GM10248 (cell line): ENCODE measurements at regions not wholly inside any gene's neighbourhood (a gene's known extent, or its start where the extent isn't known, plus 50 kb on each side); places are given as distances from the start of the nearest gene placed in this dataset.

Experiments
- CTCF ChIA-PET: fragments of 300-600 bp; sonication (Branson Sonifier 250); formaldehyde crosslinking; extraction: SDS; loops from one replicate; lab custom pipeline; 2021; ENCODE audit warnings: antibody characterized with exemption; lab: Yijun Ruan, JAX
- POLR2A ChIA-PET: fragments of 350-650 bp; sonication (Branson Sonifier 250); formaldehyde crosslinking; extraction: SDS; loops from one replicate; lab custom pipeline; 2020; ENCODE audit warnings: antibody characterized with exemption; lab: Yijun Ruan, JAX
- DNase-seq: peaks from one replicate; pipeline ENCODE4 v3.0.0; 2012; ENCODE audit errors: extremely low spot score
- TF ChIP-seq, protein P1 (sequence below): IDR thresholded peaks from 2 replicates; pipeline ENCODE4 v1.5.1; 2012; ENCODE audit warnings: mild to moderate bottlenecking, low read depth; ENCODE audit errors: extremely low read depth, missing control alignments, control extremely low read depth

DNA sequence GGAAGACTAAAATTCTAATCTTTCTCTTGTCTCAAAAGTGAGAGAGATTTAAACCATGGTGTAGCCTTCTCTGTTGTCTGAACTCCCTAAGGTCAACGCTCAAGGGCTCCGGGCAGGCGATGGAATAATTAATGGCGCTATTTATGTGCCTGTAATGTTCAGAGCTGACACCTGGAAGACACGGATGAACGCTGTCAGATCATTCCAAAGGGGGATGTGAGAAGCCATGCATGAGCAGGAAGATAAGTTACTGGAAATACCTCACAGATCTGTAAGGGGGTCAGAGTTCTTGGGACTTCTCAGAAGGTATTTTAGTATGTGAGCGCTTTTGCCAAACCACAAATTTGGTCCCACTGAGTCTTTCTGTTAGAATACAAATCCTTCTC is 73.3 kb upstream of the MTPN start:
- TF ChIP-seq, protein P1, sequence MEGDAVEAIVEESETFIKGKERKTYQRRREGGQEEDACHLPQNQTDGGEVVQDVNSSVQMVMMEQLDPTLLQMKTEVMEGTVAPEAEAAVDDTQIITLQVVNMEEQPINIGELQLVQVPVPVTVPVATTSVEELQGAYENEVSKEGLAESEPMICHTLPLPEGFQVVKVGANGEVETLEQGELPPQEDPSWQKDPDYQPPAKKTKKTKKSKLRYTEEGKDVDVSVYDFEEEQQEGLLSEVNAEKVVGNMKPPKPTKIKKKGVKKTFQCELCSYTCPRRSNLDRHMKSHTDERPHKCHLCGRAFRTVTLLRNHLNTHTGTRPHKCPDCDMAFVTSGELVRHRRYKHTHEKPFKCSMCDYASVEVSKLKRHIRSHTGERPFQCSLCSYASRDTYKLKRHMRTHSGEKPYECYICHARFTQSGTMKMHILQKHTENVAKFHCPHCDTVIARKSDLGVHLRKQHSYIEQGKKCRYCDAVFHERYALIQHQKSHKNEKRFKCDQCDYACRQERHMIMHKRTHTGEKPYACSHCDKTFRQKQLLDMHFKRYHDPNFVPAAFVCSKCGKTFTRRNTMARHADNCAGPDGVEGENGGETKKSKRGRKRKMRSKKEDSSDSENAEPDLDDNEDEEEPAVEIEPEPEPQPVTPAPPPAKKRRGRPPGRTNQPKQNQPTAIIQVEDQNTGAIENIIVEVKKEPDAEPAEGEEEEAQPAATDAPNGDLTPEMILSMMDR: no peak
- ChIA-PET CTCF (no interaction called here), POLR2A (no interaction called here)
- DNase-seq: no peak

DNA sequence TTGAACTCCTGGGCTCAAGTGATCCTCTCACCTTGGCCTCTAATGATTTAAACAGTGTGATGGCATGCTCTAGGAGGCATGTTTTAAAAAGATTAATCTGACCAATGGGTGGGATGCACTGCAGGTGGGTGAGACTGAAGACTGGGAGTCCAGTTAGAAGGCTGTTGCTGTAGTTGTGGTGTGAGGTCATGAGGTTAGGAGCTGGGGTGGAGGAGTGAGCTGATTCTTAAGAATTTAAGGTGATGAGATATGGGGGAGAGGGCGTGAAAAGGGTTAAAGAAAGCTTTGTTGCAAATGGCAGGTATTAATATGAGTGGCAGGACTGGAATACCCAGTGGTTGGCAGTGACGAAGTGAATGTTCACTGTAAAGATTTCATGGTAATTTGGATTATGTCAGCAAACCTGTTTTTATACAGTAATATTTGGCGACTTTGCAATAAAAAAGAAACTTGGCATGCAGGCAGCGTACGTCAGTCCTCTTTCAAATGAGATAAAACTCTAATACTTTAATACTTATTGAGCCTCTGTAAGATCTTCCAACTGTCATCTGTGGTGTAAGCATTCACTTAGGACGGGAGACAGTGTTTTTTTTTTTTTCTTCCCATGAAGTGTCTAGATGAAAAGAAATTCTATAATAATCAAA is 72.8 kb upstream of the MTPN start:
- no peak for DNase-seq
- TF ChIP-seq, protein P1: no peak
- POLR2A ChIA-PET: no interaction called here
- CTCF ChIA-PET: no interaction called here

DNA sequence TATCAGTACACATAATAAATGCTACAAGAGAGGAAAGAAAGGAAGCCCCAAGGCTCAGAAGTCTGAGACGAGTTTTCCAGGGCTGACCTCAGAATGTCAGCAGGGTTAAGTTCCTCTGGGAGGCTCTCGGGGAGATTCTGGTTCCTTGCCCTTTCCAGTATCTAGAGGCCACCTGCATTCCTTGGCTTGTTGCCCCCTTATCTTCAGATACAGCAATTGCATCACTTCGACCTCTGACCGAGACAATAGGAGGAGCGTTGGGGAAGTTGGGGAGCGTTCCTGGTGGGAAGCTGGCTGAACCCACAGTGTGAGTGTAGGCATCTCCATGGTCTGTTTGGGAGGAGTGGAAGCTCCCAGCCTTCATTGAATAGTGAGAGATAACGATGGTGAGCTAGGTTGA is 72.0 kb upstream of the MTPN start:
- ChIA-PET POLR2A (no interaction called here), CTCF (no interaction called here)
- TF ChIP-seq, protein P1: no peak
- no peak for DNase-seq

DNA sequence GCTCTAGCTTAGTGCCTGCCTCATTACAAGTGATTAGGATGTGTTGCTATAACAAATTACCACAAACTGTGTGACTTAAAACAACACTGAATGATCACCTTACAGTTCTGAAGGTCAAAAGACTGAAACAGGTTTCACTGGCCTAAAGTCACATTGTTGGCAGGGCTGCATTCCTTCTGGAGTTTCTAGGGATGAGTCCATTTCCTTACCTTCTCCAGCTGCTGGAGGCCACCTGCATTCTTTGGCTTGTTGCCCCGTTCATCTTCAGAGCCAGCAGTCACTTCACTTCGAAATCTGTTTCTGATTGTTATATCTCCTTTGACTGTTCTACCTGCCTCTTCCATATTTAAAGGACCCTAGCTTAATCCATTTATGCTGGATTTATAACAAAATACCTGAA is 69.4 kb upstream of the MTPN start:
- ChIA-PET CTCF (interaction anchor here (2.1 kb wide), 1 partner anchor 10 kb away, joined by 4 read pairs; no protein-coding TSS in a partner anchor), POLR2A (no interaction called here)
- TF ChIP-seq, protein P1: no peak
- DNase-seq: no peak

DNA sequence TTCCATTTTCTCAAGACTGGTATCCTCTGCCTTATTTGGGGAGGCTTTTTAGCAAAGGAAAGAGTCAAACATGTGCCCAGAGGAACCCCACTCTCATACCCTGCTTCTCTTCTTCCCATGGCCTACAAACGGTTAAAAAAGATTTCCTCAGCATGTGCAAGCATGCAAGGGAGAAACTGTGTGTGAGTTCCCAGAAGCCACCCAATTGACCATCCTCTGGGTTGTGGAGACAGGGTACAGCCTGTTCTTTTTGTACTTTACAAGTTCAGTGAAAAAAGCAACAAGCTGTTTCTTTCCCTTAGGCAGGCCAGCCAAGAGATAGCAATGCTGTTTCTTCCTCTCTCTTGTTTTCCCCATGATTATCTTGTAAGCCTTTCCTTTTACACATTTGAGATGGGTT is 68.8 kb upstream of the MTPN start:
- no peak for DNase-seq
- CTCF ChIA-PET: no interaction called here
- TF ChIP-seq, protein P1: no peak
- POLR2A ChIA-PET: no interaction called here

DNA sequence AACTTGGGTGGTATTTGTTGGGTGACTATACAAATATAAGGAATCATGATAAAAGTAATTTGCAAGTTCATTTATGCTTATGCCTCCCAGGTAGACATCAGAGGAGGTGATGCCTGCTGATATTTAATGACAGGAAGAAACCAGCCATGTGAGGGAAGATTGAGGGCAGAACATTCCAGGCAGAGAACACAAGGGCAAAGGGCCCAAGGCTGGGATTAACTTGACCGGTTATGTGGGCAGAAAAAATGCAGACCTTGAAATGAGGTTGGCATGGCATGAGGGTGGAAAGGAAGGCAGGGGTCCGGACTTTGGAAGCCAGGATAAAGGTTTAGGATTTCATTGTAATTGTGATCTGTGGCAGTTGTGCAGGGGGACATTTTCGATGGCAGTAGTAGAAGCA is 68.0 kb upstream of the MTPN start:
- POLR2A ChIA-PET: no interaction called here

More for the DNA sequence above, 68.0 kb upstream of the MTPN start:
- no peak for DNase-seq
- CTCF ChIA-PET: no interaction called here
- TF ChIP-seq, protein P1: no peak
